WTC11 (cell line): ENCODE measurements at regions not wholly inside any gene's neighbourhood (a gene's known extent, or its start where the extent isn't known, plus 50 kb on each side); places are given as distances from the start of the nearest gene placed in this dataset.

ENCODE experiments used
- FOXK1 ChIP-seq: sonication (generic); formaldehyde crosslinking; IDR thresholded peaks from 2 replicates; pipeline ENCODE4 v1.8.0; 2022; ENCODE audit warnings: mild to moderate bottlenecking, moderate library complexity, missing genetic modification reagents
- JUN ChIP-seq: sonication (generic); formaldehyde crosslinking; IDR thresholded peaks from 2 replicates; pipeline ENCODE4 v1.8.0; 2023; ENCODE audit warnings: mild to moderate bottlenecking, missing genetic modification reagents
- NFATC4 ChIP-seq: fragments of 250-450 bp; sonication (Bioruptor Pico); IDR thresholded peaks from 2 replicates; pipeline ENCODE4 v1.9.0; 2021; ENCODE audit warnings: mild to moderate bottlenecking
- NFE2L1 ChIP-seq: sonication (generic); formaldehyde crosslinking; IDR thresholded peaks from 2 replicates; pipeline ENCODE4 v1.8.1; 2023; ENCODE audit warnings: missing genetic modification reagents
- NR1H2 ChIP-seq: sonication (generic); formaldehyde crosslinking; IDR thresholded peaks from 2 replicates; pipeline ENCODE4 v1.9.0; 2021; ENCODE audit warnings: mild to moderate bottlenecking, moderate library complexity, missing genetic modification reagents
- PRDM15 ChIP-seq: sonication (generic); formaldehyde crosslinking; IDR thresholded peaks from 2 replicates; pipeline ENCODE4 v1.8.0; 2022; ENCODE audit warnings: missing genetic modification reagents
- SP1 ChIP-seq: sonication (generic); formaldehyde crosslinking; conservative IDR thresholded peaks from 2 replicates; pipeline ENCODE4 v1.8.1; 2022; ENCODE audit warnings: missing genetic modification reagents
- TEAD4 ChIP-seq: sonication (generic); formaldehyde crosslinking; IDR thresholded peaks from 2 replicates; pipeline ENCODE4 v1.8.0; 2022; ENCODE audit warnings: mild to moderate bottlenecking, missing genetic modification reagents
- ZNF416 ChIP-seq: fragments of 250-450 bp; sonication (Bioruptor Pico); IDR thresholded peaks from 2 replicates; pipeline ENCODE4 v1.9.0; 2021; ENCODE audit warnings: mild to moderate bottlenecking, inconsistent platforms
- TF ChIP-seq, protein P1 (sequence below): fragments of 200-600 bp; IDR thresholded peaks from 2 replicates; pipeline ENCODE4 v1.8.0; 2022; ENCODE audit warnings: antibody characterized with exemption

GRCh38 chr16:76176616-76177015, 100.6 kb upstream of the CNTNAP4 start:
- TF ChIP-seq NFATC4 = no peak
- TF ChIP-seq PRDM15 (CRISPR knock-in tag) = no peak
- TF ChIP-seq, protein P1, sequence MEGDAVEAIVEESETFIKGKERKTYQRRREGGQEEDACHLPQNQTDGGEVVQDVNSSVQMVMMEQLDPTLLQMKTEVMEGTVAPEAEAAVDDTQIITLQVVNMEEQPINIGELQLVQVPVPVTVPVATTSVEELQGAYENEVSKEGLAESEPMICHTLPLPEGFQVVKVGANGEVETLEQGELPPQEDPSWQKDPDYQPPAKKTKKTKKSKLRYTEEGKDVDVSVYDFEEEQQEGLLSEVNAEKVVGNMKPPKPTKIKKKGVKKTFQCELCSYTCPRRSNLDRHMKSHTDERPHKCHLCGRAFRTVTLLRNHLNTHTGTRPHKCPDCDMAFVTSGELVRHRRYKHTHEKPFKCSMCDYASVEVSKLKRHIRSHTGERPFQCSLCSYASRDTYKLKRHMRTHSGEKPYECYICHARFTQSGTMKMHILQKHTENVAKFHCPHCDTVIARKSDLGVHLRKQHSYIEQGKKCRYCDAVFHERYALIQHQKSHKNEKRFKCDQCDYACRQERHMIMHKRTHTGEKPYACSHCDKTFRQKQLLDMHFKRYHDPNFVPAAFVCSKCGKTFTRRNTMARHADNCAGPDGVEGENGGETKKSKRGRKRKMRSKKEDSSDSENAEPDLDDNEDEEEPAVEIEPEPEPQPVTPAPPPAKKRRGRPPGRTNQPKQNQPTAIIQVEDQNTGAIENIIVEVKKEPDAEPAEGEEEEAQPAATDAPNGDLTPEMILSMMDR = no peak
- no peak for TF ChIP-seq NFE2L1
- TF ChIP-seq ZNF416 (CRISPR knock-in tag) = no peak
- TF ChIP-seq SP1 (CRISPR knock-in tag) = no peak
- TF ChIP-seq NR1H2 (CRISPR knock-in tag) = no peak
- TF ChIP-seq TEAD4 (CRISPR knock-in tag) = no peak
- no peak for TF ChIP-seq JUN (CRISPR knock-in tag)
- no peak for TF ChIP-seq FOXK1 (CRISPR knock-in tag)
